ENCODE measurements at regions not wholly inside any gene's neighbourhood (a gene's known extent, or its start where the extent isn't known, plus 50 kb on each side); places are given as distances from the start of the nearest gene placed in this dataset.

GRCh38 chrX:80306007-80306406, 114.2 kb upstream of the TENT5D start:
- H3K4me3 Mint-ChIP-seq (ENCODE audit: unreplicated experiment), result no peak overlapping the region
- no peak overlapping the region for H3K27ac Mint-ChIP-seq (ENCODE audit: unreplicated experiment)
- no peak for DNase-seq (ENCODE audit: low read depth)
- Histone ChIP-seq H2AFZ (ENCODE audit: low read depth, low read length) (no peak overlapping the region), H3K9me3 (ENCODE audit: insufficient read depth, low read depth, low read length) (no peaks in the 10 kb centered on the region), H3K9ac (ENCODE audit: low read length) (no peak overlapping the region), H4K20me1 (ENCODE audit: insufficient read depth, low read length) (no peaks in the 10 kb centered on the region), H3K79me2 (ENCODE audit: insufficient read depth, low read length) (no peaks in the 10 kb centered on the region), H3K36me3 (ENCODE audit: insufficient read depth, low read length) (no peaks in the 10 kb centered on the region), H3K27me3 (ENCODE audit: insufficient read depth, low read length) (no peaks in the 10 kb centered on the region), H3K27ac (ENCODE audit: low read depth, low read length) (no peak overlapping the region), H3K4me3 (ENCODE audit: insufficient read depth, low read depth, low read length) (no peak overlapping the region), H3K4me1 (ENCODE audit: insufficient read depth, low read length) (no peaks in the 10 kb centered on the region), H3K4me2 (ENCODE audit: low read length) (no peak overlapping the region)
- no peaks in the 10 kb centered on the region for H3K27me3 Mint-ChIP-seq (ENCODE audit: low read depth, unreplicated experiment)
- FAIRE-seq, result no peak
- H3K9me3 Mint-ChIP-seq (ENCODE audit: unreplicated experiment), result no peaks in the 10 kb centered on the region
- no peak for TF ChIP-seq CTCF (IDR thresholded peaks at IDR 0.05; ENCODE audit: insufficient read depth, low read depth, low read length)
- TF ChIP-seq EZH2 (IDR thresholded peaks at IDR 0.05; ENCODE audit: insufficient read depth, low read length), result no peak
- no peaks in the 10 kb centered on the region for H3K4me1 Mint-ChIP-seq (ENCODE audit: low read depth, unreplicated experiment)
- peaks cover 1% of the 10 kb centered on the region for H3K36me3 Mint-ChIP-seq (ENCODE audit: low read depth, unreplicated experiment)

- Mint-ChIP-seq H3K9me3 (ENCODE audit: unreplicated experiment) (peaks cover 4% of the 10 kb centered on the region), H3K4me3 (ENCODE audit: unreplicated experiment) (no peak overlapping the region), H3K4me1 (ENCODE audit: low read depth, unreplicated experiment) (no peaks in the 10 kb centered on the region), H3K27ac (ENCODE audit: unreplicated experiment) (no peak overlapping the region), H3K27me3 (ENCODE audit: low read depth, unreplicated experiment) (no peaks in the 10 kb centered on the region), H3K36me3 (ENCODE audit: low read depth, unreplicated experiment) (no peaks in the 10 kb centered on the region)
- no peaks in the 10 kb centered on the region for H3K9me3 ChIP-seq (ENCODE audit: insufficient read depth, low read depth, low read length)
- H4K20me1 ChIP-seq (ENCODE audit: insufficient read depth, low read length), result no peaks in the 10 kb centered on the region
- H3K27me3 ChIP-seq (ENCODE audit: insufficient read depth, low read length), result no peaks in the 10 kb centered on the region
- peak; percentile 32 for FAIRE-seq
- H2AFZ ChIP-seq (ENCODE audit: low read depth, low read length), result no peak overlapping the region
- no peaks in the 10 kb centered on the region for H3K79me2 ChIP-seq (ENCODE audit: insufficient read depth, low read length)
- DNase-seq (ENCODE audit: low read depth), result no peak
- H3K4me3 ChIP-seq (ENCODE audit: insufficient read depth, low read depth, low read length), result no peak overlapping the region
- H3K4me1 ChIP-seq (ENCODE audit: insufficient read depth, low read length), result no peaks in the 10 kb centered on the region
- no peak overlapping the region for H3K27ac ChIP-seq (ENCODE audit: low read depth, low read length)
- no peak overlapping the region for H3K9ac ChIP-seq (ENCODE audit: low read length)
- no peak for TF ChIP-seq EZH2 (IDR thresholded peaks at IDR 0.05; ENCODE audit: insufficient read depth, low read length)
- TF ChIP-seq CTCF (IDR thresholded peaks at IDR 0.05; ENCODE audit: insufficient read depth, low read depth, low read length), result no peak
- H3K36me3 ChIP-seq (ENCODE audit: insufficient read depth, low read length), result no peaks in the 10 kb centered on the region
- H3K4me2 ChIP-seq (ENCODE audit: low read length), result no peak overlapping the region
These were observed 107.8 kb upstream of the TENT5D start for GRCh38 chrX:80312448-80312847.

GRCh38 chrX:80316526-80316925, 103.7 kb upstream of the TENT5D start:
- FAIRE-seq (no peak), DNase-seq (ENCODE audit: low read depth) (no peak)
- Histone ChIP-seq H3K4me3 (ENCODE audit: insufficient read depth, low read depth, low read length) (no peak overlapping the region), H3K36me3 (ENCODE audit: insufficient read depth, low read length) (no peaks in the 10 kb centered on the region), H3K9me3 (ENCODE audit: insufficient read depth, low read depth, low read length) (no peaks in the 10 kb centered on the region), H3K9ac (ENCODE audit: low read length) (no peak overlapping the region), H2AFZ (ENCODE audit: low read depth, low read length) (no peak overlapping the region), H3K4me2 (ENCODE audit: low read length) (no peak overlapping the region), H3K27me3 (ENCODE audit: insufficient read depth, low read length) (no peaks in the 10 kb centered on the region), H3K27ac (ENCODE audit: low read depth, low read length) (no peak overlapping the region), H3K4me1 (ENCODE audit: insufficient read depth, low read length) (no peaks in the 10 kb centered on the region), H4K20me1 (ENCODE audit: insufficient read depth, low read length) (no peaks in the 10 kb centered on the region), H3K79me2 (ENCODE audit: insufficient read depth, low read length) (no peaks in the 10 kb centered on the region)
- Mint-ChIP-seq H3K36me3 (ENCODE audit: low read depth, unreplicated experiment) (no peaks in the 10 kb centered on the region), H3K4me1 (ENCODE audit: low read depth, unreplicated experiment) (no peaks in the 10 kb centered on the region), H3K4me3 (ENCODE audit: unreplicated experiment) (no peak overlapping the region), H3K9me3 (ENCODE audit: unreplicated experiment) (peaks cover 4% of the 10 kb centered on the region), H3K27me3 (ENCODE audit: low read depth, unreplicated experiment) (no peaks in the 10 kb centered on the region), H3K27ac (ENCODE audit: unreplicated experiment) (no peak overlapping the region)
- TF ChIP-seq EZH2 (IDR thresholded peaks at IDR 0.05; ENCODE audit: insufficient read depth, low read length) (no peak), CTCF (IDR thresholded peaks at IDR 0.05; ENCODE audit: insufficient read depth, low read depth, low read length) (no peak)
